KBM-7 (cell line): ENCODE measurements at regions not wholly inside any gene's neighbourhood (a gene's known extent, or its start where the extent isn't known, plus 50 kb on each side); places are given as distances from the start of the nearest gene placed in this dataset.

Experiments
- DNase-seq: peaks from one replicate; pipeline ENCODE4 v3.0.0-alpha.2; 2015
- in situ Hi-C: fragments of 300-500 bp; cut with MboI; formaldehyde crosslinking; loops from 2 replicates; pipeline ENCODE4 v1.14.3; 2020; ENCODE audit warnings: low sequenced_read_pairs, low pct_unique_long_range_greater_than_20kb, mixed read lengths

DNA sequence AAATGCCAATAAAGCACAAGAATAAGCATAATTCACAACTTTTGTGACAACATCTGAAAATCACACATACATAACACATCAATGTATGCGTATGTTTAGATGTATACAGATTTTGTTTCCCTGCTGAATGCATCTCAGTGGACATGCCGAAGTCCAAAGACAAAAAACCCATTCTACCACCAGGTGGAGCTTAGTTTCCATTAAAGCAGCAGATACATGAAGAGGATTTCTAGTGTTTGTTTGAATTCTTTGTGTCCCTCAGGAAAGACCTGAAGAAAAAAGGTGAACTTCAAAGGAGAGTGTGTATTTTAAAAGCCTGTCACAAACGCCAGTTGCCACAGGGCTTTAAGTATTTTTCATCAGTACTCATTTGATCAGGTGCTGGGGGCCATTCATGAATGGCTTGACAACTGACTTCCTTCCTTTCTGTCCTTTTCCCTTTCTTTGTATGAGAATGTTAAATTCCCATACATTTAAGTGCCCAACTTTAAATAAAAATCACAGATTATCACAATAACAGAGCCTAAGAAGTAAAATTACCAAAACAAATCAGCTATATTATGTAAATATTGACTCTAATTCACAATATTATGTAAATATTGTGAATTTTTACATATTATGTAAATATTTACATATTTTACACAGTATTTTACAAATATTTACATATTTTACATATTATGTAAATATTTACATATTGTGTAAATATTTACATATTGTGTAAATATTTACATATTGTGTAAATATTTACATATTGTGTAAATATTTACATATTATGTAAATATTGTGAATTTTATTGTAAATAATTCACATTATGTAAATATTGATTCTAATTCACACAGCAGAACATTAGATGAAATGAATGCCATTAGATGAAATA is 343.0 kb downstream of the CRPPA start:
- in situ Hi-C loops = loop anchor here (25.0 kb wide), 1 partner anchor 484 kb away; no protein-coding TSS in a partner anchor
- peak; percentile 75 for DNase-seq

DNA sequence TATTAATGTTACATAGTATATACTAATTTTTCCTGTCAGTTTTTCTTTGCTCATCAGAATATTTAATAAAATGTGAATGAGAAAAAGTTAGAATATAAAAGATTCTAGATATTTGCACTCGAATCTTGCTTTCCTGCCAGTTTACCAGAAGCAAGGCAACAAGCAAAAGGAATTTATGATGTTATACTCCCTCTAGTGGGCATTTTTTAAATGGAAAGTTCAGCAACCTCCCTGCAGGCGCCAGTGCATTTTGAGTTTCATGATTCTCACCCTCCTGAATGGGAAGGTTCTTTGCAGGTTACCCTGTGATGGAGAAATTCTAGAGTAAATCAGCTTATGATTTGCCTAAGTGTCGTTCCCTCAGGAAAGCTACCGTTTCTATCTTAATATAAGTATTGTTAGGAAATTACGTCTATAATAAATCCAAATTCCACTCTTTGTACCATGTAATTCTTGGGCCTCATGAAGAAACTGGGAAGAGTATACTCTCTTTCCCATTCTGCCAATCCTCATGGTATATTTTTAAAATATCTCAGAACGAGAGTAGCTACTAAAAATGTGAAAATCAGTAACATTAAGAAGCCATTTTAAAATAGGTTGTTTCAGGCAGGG is 350.0 kb downstream of the CRPPA start:
- DNase-seq = peak; percentile 84
- in situ Hi-C loops = loop anchor here (25.0 kb wide), 1 partner anchor 1359 kb away; no protein-coding TSS in a partner anchor

DNA sequence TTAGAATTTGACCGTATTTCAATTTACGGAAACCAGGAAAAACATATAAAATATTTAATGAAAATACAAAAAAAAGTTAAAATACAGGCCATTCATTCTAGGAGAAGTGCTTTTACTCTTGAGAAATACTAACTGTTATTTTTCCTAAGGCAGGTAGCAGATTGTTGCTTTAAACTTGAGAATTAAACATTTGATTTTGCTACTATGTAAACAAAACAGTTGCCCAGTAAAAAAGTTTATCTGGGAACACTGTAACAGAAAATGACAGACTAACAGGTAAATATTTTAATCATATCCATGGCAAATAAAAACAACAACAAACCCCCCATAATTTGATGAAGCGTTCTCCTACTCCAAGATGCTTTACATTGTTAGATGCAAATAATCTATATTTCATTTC is 350.5 kb downstream of the CRPPA start:
- in situ Hi-C loops = loop anchor here (25.0 kb wide), 1 partner anchor 1359 kb away; no protein-coding TSS in a partner anchor
- DNase-seq = no peak

DNA sequence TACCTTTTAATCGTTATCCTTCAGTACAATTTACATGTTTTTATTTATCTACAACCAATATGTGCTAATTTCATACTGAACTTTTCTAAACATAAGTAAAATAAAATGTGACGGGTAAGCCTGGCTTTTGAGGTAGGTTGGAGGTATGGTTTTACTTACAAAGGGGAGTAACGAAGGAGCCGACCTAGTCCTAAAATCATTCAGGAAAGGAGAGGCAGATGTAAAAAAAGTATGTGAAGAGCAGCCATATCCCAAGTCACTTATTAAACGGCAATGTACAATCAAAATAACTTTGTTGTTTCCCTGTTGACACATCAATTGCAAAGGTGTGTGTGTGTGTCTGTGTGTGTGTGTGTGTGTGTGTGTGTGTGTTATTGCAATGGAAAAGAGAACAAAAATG is 351.3 kb downstream of the CRPPA start:
- DNase-seq = no peak
- in situ Hi-C loops = loop anchor here (25.0 kb wide), 1 partner anchor 1358 kb away; no protein-coding TSS in a partner anchor

DNA sequence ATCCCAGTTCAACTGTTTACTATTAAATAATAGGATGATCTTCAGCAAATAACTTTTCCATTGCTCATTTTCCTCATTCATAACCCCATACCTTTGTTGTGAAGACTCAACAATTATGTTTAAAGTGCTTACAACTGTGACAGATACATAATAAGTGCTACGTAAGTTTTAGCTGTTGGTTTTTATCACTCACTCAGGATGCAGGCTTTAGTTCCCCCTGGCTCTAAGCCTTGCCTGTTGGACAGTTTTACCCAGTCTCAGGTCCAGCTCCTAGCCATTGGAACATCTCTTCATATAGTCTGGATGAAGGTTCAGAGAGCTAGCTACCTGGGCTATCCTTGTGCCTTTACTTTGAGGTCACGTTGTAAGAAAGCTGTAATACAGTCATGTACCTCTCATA is 353.2 kb downstream of the CRPPA start:
- in situ Hi-C loops = loop anchor here (25.0 kb wide), 1 partner anchor 1356 kb away; no protein-coding TSS in a partner anchor
- DNase-seq = no peak

DNA sequence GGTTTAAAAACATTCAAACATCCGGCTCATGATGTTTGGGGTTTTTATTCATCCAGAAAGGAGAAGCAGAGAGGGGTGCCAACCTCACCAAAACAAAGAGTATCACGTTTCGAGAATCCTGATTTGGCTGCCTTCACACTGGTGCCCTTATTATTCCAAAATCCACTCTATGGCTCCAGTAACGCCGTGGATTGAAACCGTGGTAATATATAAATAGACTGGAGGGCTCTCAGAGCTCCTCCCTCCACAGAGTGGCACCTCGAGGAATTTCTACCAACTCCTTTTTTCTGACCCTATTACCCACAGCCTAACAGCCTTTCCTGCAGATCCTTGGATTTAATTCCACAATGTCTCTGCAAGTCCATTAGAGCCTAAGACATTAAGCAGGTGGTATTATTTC is 353.6 kb downstream of the CRPPA start:
- in situ Hi-C loops = loop anchor here (25.0 kb wide), 1 partner anchor 1355 kb away; no protein-coding TSS in a partner anchor
- no peak for DNase-seq

DNA sequence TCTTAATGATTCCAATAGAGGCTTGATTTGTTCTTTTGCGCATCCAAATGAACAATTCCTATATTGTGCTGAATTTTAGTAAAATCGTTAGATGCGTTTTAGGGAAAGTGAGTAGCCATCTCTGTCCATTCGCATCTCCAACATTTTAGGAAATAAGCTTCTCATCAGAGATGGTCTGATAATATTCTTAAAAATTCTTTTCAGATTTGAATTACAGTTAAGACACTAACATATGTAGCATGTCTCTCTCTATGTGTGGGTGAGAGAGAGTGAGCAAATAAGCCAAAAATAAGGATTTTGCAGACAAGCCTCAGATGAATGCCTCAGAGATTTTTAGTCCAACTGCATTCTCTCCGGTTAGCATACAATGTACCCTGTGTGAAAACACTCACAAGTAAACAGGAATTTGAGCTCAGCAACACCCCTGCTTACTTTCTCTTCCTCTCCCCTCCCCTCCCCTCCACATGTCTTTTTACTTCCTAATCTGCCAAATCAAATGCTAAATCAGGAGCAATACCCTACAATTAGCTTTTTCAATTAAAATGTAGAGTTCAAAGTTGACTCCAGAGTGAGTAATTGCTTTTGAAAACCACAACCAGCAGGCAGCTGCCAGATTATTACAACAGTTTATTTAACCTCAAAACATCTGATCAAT is 354.4 kb downstream of the CRPPA start:
- in situ Hi-C loops = loop anchor here (25.0 kb wide), 1 partner anchor 1355 kb away; no protein-coding TSS in a partner anchor
- DNase-seq = no peak

DNA sequence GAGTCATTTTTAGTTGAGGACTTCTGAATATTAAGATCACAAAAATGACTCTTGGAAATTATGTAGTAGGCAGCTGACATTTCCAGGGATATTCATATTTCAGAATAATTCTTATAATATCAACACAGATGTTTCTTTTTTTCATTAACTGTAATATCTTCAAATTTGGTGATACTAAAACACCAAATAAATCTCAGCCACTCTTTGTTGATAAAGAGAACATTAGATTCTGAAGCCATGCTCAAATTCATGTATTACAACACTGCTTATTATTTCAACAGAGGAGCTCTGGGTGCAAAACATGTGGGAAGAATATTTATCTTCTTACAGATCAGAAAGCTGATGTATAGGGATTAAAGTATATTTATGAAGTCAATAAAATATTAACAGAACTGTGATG is 355.4 kb downstream of the CRPPA start:
- DNase-seq = no peak
- in situ Hi-C loops = loop anchor here (25.0 kb wide), 1 partner anchor 1354 kb away; no protein-coding TSS in a partner anchor

DNA sequence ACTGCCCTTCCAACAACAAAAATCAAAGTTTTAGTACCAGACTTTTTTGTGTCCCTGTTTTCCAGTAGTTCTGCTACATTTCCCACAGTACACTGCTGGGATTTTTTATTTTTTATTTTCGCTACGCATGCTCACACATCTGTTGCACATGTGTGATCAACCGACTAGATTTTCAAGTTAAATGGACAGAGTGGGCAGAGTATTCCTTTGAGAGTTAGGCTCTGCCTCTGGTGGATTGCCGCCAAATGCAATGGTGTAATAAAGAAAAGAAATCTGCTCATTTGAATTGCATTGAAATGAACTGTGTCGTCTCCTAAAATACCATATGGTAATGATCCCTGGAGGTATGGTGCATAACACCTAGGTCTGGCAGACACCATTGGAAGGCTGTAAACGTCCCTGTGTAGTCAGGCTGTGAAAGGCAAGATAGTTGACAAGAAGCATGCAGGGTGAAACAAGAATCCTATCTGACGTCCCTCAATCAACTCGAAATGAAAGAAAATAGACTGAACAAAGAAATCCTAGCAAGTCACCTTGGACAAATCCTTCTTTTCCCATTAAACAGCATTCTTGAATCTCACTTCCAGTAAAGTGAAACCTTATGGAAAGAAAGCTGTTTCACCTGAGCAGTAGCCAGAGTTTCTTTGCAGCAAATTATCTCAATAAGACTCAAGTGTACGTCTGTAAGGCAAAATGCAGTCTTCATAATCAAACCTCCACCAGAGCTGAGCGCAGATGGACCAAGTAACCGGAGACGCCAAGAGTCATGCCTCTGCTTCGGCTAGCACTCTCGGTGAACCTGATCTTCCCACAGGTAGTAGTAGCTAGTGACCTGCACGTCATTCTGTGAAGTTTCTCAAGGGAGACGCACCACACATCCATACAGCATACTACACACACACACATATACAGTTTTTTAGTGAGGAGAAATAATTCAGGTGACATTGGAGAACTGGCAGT is 357.3 kb downstream of the CRPPA start:
- no peak for DNase-seq
- in situ Hi-C loops = loop anchor here (25.0 kb wide), 1 partner anchor 1352 kb away; no protein-coding TSS in a partner anchor

DNA sequence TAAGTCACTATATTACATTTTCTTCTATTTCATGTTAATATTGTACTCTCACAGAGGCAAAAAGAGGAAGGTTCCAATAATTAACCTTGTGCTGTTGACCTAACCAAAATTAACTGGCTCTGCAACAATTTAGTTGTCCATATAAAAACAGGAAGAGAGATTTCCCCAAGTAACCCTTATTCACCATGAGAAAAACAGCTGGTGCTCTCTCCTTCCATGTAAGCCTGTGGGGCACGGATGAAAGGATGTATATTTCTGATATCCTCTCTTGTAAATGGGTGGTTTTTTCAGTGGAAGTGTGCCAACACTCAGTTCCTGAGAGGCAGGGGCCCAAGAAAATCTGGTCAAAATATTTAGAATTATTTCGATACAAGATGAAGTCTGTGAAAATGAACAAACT is 358.1 kb downstream of the CRPPA start:
- DNase-seq = peak; percentile 52
- in situ Hi-C loops = loop anchor here (25.0 kb wide), 1 partner anchor 1351 kb away; no protein-coding TSS in a partner anchor

DNA sequence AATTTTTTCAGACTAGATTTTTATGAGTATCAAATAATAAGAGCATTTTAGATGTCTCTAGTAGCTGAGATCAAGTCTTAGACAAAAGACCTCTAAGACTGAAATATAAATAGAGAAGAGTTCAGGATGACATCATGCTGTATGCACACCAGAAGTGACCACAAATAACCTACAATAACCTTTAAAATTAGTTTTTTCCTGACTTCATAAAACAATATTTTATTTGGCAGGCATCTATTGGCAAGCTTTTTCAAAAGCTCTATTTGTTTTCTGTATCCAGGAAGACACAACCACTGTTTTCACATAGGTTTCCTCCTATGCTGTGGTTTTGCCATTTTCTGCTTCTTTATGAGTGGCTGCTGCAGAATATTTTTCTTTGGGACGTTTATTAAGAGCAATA is 359.1 kb downstream of the CRPPA start:
- in situ Hi-C loops = loop anchor here (25.0 kb wide), 1 partner anchor 1350 kb away; no protein-coding TSS in a partner anchor
- peak; percentile 8 for DNase-seq

DNA sequence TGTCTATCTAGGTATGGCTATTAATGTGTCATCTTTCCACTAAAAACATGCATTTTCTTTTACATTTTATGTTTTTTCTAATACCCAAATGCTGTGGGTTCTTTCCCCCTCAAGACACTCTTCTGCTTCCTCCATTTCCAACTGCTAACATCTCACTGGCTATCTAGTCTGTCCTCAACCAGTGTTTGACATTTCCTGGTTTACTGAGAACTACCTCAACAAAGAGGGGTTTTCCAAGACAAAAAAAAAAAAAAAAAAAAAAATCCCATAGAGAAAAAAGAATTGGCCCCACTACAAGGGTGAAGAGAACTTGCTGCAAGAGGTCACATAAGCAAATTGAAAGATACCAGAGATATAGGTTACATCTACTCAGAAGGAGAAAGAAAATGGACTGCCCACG is 359.7 kb downstream of the CRPPA start:
- in situ Hi-C loops = loop anchor here (25.0 kb wide), 1 partner anchor 1349 kb away; no protein-coding TSS in a partner anchor
- no peak for DNase-seq

DNA sequence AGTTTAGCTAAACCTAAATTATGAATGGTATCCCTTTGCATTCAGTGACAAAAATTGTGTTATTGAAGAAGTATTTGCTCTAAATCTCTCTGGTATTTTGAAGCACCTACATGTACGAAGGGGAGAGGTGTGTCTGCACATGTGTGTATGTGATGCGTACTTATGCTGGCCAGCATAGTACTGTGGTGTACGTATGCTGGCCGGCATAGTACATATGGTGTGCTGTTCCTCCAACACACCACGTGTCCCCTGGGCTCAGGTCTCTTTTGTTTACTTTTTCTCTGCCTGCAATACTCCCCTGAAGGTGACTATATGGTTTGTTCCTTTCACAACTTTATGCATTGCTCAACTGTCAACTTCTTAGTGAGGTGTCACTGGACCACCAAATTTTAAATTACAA is 360.3 kb downstream of the CRPPA start:
- no peak for DNase-seq
- in situ Hi-C loops = loop anchor here (25.0 kb wide), 1 partner anchor 1349 kb away; no protein-coding TSS in a partner anchor

DNA sequence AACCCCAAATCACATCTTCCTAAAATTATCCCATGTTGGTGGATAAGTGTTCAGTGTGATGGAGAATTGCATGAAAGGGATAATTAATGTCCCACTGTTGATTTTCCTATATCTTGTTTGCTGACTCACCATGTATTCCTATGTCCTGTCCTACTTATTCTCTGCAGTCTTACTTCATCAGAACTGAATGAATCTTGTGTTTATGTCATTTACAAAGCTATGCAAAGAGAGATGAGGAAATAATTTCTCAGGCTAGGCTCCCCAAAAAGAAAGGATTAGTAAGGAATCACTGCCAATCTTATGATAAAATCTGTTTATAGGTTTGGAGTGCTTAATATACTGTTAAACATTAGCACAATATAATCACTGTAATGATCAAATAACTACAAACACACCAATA is 360.8 kb downstream of the CRPPA start:
- DNase-seq = no peak
- in situ Hi-C loops = loop anchor here (25.0 kb wide), 1 partner anchor 1348 kb away; no protein-coding TSS in a partner anchor

DNA sequence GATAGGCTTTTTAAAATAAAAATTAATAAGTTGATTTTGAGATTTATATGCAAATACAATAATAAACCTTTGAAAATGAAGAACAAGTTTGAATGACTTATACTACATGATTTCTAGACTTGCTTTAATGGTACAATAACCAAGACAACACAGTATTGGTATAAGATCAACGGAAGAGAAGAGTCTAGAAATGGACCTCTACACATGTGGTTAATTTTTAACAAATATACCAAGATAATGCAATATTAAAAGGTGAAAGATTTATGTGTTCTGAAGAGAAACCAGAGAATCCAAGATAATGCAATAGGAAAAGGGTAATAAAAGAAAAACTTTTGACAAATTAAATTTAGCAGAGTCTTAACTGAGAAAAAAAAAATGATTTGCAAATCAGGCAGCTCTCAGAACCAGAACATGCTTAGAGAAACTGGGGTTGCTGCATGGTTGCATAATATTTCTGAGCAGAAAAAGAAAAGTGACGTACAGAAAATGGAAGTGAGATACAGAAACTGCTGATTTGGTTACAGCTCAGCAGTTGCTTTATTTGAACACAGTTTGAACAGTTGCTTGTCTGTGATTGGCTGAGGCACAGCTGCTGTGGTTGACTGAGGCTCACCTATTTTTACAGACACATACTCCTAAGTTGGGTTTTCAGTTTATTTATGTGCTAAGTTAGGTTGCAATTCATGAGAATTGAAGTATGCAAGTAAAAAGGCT is 365.9 kb downstream of the CRPPA start:
- no peak for DNase-seq
- in situ Hi-C loops = loop anchor here (25.0 kb wide), 1 partner anchor 1343 kb away; no protein-coding TSS in a partner anchor

DNA sequence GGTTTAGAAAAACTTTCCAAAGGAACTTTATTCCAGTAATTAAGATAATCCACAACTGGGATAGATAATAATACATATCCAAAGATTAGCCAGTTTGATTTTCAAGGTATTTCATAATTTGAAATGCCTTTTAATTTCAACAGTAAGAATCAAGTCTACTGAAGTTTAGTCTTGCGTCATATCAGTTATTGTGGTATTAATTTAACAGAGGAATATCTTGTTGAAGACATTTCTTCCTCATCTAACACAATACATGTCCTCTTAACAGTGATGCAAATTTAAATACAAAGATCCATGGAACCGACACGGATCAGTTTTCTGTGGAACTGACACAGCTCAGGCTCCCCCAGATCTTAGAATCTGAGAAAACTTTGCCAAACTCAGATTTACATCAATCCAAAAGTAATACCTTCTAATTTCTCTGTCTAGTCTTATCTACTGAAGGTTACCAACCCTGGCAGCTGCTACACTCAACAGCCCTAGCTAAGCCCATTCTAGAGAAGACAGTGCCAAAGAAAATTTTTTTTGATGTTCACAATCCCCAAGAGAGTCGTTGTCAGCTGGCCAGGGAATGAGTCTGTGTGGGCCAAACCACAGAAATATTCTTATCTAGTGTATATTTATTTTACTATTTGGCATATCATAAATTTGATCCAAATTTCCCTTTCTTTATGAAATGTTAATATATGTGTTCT is 365.2 kb upstream of the MEOX2 start:
- in situ Hi-C loops = loop anchor here (25.0 kb wide), 1 partner anchor 1339 kb away; no protein-coding TSS in a partner anchor
- DNase-seq = no peak

DNA sequence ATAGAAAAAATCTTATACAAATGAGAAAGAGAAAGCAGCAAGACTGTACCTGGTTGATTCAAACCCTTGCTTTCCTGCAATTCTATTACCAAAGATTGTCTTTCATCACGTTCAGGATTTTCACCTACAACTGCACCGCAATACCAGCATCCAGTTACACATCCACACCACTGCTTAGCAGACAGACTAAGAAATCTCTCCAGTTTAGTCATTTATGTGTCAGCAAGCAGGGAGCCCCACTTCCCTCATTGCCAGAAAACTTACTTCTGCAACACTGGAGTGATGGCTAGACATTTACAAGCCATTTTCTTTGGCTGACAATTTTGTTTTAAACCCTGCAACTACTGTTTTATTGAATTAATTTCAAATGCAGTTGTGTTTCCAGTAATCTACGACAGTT is 359.6 kb upstream of the MEOX2 start:
- in situ Hi-C loops = no loop called here
- no peak for DNase-seq
